ENCODE measurements at regions not wholly inside any gene's neighbourhood (a gene's known extent, or its start where the extent isn't known, plus 50 kb on each side); places are given as distances from the start of the nearest gene placed in this dataset.
"Not testable (repeated sequence)": the region's sequence is repeated elsewhere in the genome, so short reads cannot be mapped to it uniquely, and the experiment has no call there.

DNA sequence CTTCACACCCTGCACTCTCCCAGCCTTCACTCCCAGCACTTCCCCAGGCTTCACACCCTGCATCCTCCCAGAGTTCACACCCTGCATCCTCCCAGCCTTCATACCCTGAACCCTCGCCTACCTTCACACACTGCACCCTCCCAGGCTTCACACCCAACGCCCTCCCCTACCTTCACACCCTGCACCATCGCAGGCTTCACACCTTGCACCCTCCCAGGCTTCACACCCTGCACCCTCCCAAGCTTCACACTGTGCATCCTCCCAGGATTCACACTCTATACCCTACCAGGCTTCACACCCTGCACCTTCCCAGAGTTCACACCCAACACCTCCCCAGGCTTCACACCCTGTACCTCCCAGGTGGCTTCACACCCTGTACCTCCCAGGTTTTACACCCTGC lies 448.7 kb upstream of the MYT1L start:
- no peak for DNase-seq

GRCh38 chr2:2777876-2778275 lies 446.8 kb upstream of the MYT1L start:
- no peak for DNase-seq

DNA sequence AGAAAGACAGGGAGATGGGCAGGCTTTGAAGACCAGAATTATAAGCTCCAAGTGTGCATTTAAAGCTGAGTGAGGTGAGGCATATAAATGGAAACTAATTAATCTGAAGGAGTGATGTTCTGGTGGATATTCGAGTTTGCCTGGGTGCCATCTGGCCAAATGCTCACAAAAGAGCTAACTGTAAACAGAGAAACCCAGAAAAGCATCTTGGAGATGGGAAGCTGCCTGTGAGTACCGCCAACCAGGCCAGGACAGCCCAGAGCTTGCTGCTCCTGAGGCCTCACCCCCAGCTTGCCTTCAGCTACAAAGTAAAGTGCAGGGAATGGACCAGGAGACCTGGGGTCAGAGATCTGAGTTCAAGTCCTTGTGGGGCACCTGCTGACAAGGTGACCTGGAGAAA lies 446.1 kb upstream of the MYT1L start:
- DNase-seq = no peak

DNA sequence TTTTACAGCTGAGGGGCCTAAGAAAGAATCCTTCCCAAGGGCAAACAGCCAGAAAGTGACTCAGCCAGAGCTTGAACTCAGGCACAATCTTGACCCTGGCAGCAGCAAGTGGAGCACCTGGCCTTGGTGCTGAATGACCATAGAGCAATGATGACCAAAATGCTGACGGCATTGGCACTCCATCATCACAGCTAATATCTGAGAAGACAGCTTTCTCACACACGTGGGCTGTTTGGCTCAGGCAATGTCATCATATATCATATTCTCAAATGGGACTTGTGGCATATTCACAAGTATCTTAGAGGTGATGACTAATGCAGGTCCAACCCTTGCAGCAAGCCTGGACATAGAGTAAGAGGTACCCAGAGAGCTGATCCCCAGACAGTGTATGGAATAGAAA lies 443.9 kb upstream of the MYT1L start:
- no peak for DNase-seq

GRCh38 chr2:2773692-2774091 lies 442.6 kb upstream of the MYT1L start:
- DNase-seq = no peak

DNA sequence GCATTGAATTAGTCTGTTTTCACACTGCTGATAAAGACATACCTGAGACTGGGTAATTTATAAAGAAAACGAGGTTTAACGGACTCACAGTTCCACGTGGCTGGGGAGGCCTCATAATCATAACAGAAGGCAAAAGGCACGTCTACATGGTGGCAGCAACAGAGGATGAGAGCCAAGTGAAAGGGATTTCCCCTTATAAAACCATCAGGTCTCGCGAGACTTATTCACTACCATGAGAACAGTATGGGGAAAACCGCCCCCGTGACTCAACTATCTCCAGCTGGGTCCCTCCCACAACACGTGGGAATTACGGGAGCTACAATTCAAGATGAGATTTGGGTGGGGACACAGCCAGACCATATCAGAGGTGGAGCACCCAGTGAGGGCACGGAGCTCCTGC lies 442.0 kb upstream of the MYT1L start:
- not testable (repeated sequence) for DNase-seq

- no peak for DNase-seq
These were observed 440.8 kb upstream of the MYT1L start for GRCh38 chr2:2771721-2772411.

GRCh38 chr2:2769481-2770431 lies 438.7 kb upstream of the MYT1L start:
- no peak for DNase-seq

- DNase-seq = no peak
These were observed 437.4 kb upstream of the MYT1L start for GRCh38 chr2:2768476-2768875.

GRCh38 chr2:2767837-2768236 lies 436.8 kb upstream of the MYT1L start:
- no peak for DNase-seq

DNA sequence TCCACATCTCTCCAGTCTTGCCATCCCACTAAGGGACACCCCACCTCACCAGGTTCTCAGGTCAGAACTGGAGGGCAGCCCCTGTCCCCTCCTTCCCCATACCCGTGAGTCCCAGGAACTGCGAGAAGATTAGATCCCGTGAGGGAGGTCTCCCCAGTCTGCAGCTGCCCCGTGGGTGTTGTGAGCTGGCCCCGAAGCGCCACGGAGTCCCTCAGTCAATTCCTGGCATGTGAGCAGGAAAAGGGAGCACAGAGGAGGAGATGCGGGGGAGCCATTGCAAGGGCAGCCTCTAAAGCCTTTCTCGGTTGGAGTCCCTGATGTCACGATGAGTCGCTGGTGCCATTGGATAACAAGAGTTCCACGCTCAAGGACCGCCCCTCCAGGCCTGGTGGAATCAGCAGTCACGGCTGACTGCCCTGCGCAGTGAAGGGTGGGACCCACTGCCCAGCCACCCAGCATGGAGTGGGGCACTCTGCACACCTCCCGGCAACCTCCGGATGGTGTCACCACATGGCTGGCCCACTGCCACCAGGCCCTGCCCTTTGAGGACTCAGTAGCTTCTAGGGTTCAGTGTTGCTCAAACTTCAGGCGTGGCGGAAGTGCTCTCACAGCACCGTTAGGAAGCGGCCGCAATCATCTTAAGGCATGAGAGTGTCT lies 434.9 kb upstream of the MYT1L start:
- no peak for DNase-seq

- no peak for DNase-seq
These were observed 434.2 kb upstream of the MYT1L start for GRCh38 chr2:2765176-2765800.

GRCh38 chr2:2764739-2765138 lies 433.7 kb upstream of the MYT1L start:
- DNase-seq = no peak

- DNase-seq = no peak
These were observed 432.9 kb upstream of the MYT1L start for GRCh38 chr2:2764001-2764355.

DNA sequence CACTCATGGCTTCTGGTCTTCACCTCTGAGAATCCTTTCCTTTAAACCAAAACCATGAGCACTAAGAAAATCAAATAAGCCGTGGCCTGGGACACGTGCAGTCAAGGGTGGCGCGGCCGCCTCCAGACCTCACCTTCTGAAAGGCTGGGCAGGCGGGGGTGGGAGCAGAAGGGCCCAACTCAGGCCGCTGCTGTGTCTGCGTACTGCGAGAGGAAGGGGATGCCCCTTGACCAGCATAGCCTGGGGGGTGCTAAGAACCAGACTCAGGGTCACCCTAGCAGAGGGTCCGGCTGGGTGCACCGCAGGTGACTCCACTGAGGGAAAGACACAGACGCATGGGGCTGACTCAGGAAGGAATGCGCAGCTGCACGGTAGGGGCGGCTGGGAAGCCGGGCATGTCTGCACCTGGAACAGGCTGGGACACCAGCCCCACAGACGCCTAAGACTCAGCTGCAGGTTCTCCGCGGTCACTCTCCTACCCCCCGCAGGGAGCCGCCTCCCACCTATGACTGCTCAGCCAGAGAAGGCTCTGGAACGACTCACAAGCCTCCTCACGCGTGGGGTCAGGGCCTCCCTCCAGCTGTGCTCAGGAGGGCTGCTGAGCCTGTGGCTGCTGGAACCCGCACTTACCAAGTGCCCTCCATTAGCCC lies 432.4 kb upstream of the MYT1L start:
- no peak for DNase-seq

DNA sequence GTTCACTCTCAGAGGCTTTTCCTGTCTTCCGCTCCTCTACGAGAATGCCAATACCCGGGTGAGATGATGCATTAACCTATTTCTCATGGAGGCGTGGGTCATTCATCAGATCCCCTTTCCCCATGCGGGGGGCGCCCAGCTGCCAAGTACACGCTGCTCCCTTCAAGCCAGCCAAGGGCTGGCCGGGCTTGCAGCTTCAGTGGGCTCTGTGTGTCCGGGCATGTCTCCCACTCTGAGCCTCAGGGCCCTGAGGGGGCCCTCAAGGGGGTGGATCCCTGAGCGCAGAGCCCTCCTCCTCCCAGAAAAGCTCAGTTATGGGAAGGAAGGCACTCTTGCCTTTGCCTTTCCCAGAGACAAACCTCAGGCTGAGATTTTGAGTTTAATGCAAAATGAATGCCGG lies 431.8 kb upstream of the MYT1L start:
- DNase-seq = no peak

- DNase-seq = no peak
These were observed 431.3 kb upstream of the MYT1L start for GRCh38 chr2:2762166-2762908.

GRCh38 chr2:2758793-2759367 lies 427.8 kb upstream of the MYT1L start:
- no peak for DNase-seq

GRCh38 chr2:2757764-2758163 lies 426.7 kb upstream of the MYT1L start:
- DNase-seq = no peak

GRCh38 chr2:2756886-2757285 lies 425.8 kb upstream of the MYT1L start:
- DNase-seq = no peak

- no peak for DNase-seq
These were observed 424.9 kb upstream of the MYT1L start for GRCh38 chr2:2755990-2756389.

- no peak for DNase-seq
These were observed 423.9 kb upstream of the MYT1L start for GRCh38 chr2:2754940-2755339.
